SU-DHL-6 (cell line): ENCODE measurements at regions not wholly inside any gene's neighbourhood (a gene's known extent, or its start where the extent isn't known, plus 50 kb on each side); places are given as distances from the start of the nearest gene placed in this dataset.

Source experiments
- H2AFZ ChIP-seq: fragments of 200-600 bp; sonication (generic); 2 replicates; pipeline ENCODE4 v1.6.1; 2014; ENCODE audit warnings: low read depth, mild to moderate bottlenecking, moderate library complexity, mixed read lengths, antibody characterized with exemption, low read length; ENCODE audit not compliant: severe bottlenecking
- H3F3A ChIP-seq: fragments of 200-600 bp; shearing (Covaris generic); 2 replicates; pipeline ENCODE4 v1.6.0; 2016; ENCODE audit warnings: antibody characterized with exemption, mild to moderate bottlenecking; ENCODE audit not compliant: insufficient read depth
- H3K27ac ChIP-seq: fragments of 200-600 bp; sonication (generic); 2 replicates; pipeline ENCODE4 v1.5.1; 2016; ENCODE audit warnings: low read depth, mild to moderate bottlenecking, low read length, moderate library complexity, mixed read lengths
- H3K27me3 ChIP-seq: fragments of 200-600 bp; sonication (generic), shearing (Covaris generic); 2 replicates; pipeline ENCODE4 v1.6.0; 2014; ENCODE audit warnings: mild to moderate bottlenecking, low read length
- H3K36me3 ChIP-seq: fragments of 200-600 bp; sonication (generic); 2 replicates; pipeline ENCODE4 v1.6.1; 2014; ENCODE audit warnings: mild to moderate bottlenecking, low read length, mixed read lengths
- H3K4me2 ChIP-seq: fragments of 300-600, 200-600 bp; shearing (Covaris generic), sonication (generic); 2 replicates; pipeline ENCODE4 v1.6.0; 2014; ENCODE audit warnings: low read length, low read depth, mild to moderate bottlenecking; ENCODE audit not compliant: poor library complexity, severe bottlenecking
- H3K4me3 ChIP-seq: fragments of 200-600 bp; sonication (generic); 2 replicates; pipeline ENCODE4 v1.5.1; 2014; ENCODE audit warnings: antibody characterized with exemption, low read length, mild to moderate bottlenecking, mixed read lengths; ENCODE audit not compliant: insufficient read depth, poor library complexity, severe bottlenecking
- H3K79me2 ChIP-seq: fragments of 200-600 bp; sonication (generic); 2 replicates; pipeline ENCODE4 v1.6.1; 2014; ENCODE audit warnings: mild to moderate bottlenecking, low read length, moderate library complexity; ENCODE audit not compliant: insufficient read depth
- H3K9ac ChIP-seq: fragments of 200-600 bp; sonication (generic); 2 replicates; pipeline ENCODE4 v1.7.0; 2014; ENCODE audit warnings: mild to moderate bottlenecking, low read length
- H3K9me2 ChIP-seq: fragments of 200-600 bp; sonication (generic); replicated peaks from 2 replicates; pipeline ENCODE4 v1.6.1; 2014; ENCODE audit warnings: low read length; ENCODE audit not compliant: insufficient read depth
- H3K9me3 ChIP-seq: fragments of 200-600 bp; sonication (generic); 2 replicates; pipeline ENCODE4 v1.6.1; 2014; ENCODE audit warnings: low read length, mixed read lengths; ENCODE audit not compliant: insufficient read depth
- H4K20me1 ChIP-seq: fragments of 200-600 bp; sonication (generic); 2 replicates; pipeline ENCODE4 v1.6.1; 2014; ENCODE audit warnings: low read depth, mild to moderate bottlenecking, antibody characterized with exemption, low read length, moderate library complexity, mixed read lengths
- EZH2phosphoT487 ChIP-seq: fragments of 200-600 bp; sonication (generic), shearing (Covaris generic); conservative IDR thresholded peaks from 2 replicates; pipeline ENCODE4 v1.6.1; 2018; ENCODE audit warnings: mild to moderate bottlenecking, antibody characterized with exemption, low read length, moderate library complexity, mixed read lengths
- TF ChIP-seq, protein P1 (sequence below): fragments of 200-600 bp; sonication (generic); IDR thresholded peaks from one replicate; pipeline ENCODE4 v1.5.1; 2017; ENCODE audit warnings: antibody characterized with exemption, mild to moderate bottlenecking, low read length, moderate library complexity; ENCODE audit not compliant: insufficient read depth, poor library complexity, severe bottlenecking

DNA sequence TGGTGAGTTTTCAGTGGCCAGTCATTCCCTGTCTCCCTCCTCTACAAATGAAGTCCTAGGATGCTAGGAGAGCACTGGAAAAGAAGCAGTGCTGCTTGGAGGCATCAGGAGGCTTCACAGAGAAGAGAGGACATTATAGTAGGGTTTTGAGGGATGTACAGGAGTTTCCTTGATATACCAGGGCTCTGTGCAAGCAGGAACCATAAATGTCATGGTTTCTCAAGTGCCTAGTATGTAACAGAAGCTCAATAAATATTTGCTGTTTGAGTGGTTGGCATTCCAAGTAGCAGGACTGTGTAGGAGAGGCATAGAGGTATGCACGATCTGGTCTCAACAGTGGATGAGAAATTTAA lies 133.5 kb upstream of the WNT4 start:
- Histone ChIP-seq H3K27ac (no peak overlapping the region), H3K9ac (no peak overlapping the region), H3K27me3 (no peaks in the 10 kb centered on the region), H3K9me3 (no peaks in the 10 kb centered on the region), H2AFZ (no peak overlapping the region), H3K4me2 (no peak overlapping the region), H3K9me2 (no peaks in the 10 kb centered on the region), H3K4me3 (no peak overlapping the region), H4K20me1 (no peaks in the 10 kb centered on the region), H3K36me3 (no peaks in the 10 kb centered on the region), H3K79me2 (no peaks in the 10 kb centered on the region), H3F3A (no peaks in the 10 kb centered on the region)
- no peak for TF ChIP-seq EZH2phosphoT487
- TF ChIP-seq, protein P1, sequence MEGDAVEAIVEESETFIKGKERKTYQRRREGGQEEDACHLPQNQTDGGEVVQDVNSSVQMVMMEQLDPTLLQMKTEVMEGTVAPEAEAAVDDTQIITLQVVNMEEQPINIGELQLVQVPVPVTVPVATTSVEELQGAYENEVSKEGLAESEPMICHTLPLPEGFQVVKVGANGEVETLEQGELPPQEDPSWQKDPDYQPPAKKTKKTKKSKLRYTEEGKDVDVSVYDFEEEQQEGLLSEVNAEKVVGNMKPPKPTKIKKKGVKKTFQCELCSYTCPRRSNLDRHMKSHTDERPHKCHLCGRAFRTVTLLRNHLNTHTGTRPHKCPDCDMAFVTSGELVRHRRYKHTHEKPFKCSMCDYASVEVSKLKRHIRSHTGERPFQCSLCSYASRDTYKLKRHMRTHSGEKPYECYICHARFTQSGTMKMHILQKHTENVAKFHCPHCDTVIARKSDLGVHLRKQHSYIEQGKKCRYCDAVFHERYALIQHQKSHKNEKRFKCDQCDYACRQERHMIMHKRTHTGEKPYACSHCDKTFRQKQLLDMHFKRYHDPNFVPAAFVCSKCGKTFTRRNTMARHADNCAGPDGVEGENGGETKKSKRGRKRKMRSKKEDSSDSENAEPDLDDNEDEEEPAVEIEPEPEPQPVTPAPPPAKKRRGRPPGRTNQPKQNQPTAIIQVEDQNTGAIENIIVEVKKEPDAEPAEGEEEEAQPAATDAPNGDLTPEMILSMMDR, result no peak

DNA sequence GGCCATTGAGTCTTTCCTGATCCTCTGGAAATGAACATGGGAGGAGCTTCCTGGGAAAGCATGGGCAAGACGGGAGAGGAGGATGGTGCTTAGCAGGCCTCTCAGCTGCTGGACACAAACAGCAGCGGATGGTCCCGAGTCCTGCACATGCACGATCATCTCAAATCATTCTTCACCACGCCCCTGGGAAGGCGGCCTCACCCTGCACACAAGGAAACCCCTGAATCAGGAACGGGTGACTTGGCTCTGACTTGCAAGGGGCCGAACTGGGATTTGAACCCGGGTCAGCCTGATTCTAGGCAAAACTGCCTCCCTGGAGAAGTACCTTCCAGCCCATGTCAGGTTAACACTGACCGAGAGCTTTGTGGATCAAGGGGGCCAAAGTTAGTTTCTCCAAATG lies 134.8 kb upstream of the WNT4 start:
- no peaks in the 10 kb centered on the region for H3K27me3 ChIP-seq
- H3K9me2 ChIP-seq, result no peaks in the 10 kb centered on the region
- TF ChIP-seq, protein P1, result no peak
- TF ChIP-seq EZH2phosphoT487, result no peak
- no peaks in the 10 kb centered on the region for H3K79me2 ChIP-seq
- H3K9ac ChIP-seq, result no peak overlapping the region
- no peaks in the 10 kb centered on the region for H3K9me3 ChIP-seq
- H3F3A ChIP-seq, result no peaks in the 10 kb centered on the region
- H3K4me3 ChIP-seq, result no peak overlapping the region
- H3K27ac ChIP-seq, result no peak overlapping the region
- H3K4me2 ChIP-seq, result no peak overlapping the region
- H3K36me3 ChIP-seq, result no peaks in the 10 kb centered on the region
- H4K20me1 ChIP-seq, result no peaks in the 10 kb centered on the region
- no peak overlapping the region for H2AFZ ChIP-seq

DNA sequence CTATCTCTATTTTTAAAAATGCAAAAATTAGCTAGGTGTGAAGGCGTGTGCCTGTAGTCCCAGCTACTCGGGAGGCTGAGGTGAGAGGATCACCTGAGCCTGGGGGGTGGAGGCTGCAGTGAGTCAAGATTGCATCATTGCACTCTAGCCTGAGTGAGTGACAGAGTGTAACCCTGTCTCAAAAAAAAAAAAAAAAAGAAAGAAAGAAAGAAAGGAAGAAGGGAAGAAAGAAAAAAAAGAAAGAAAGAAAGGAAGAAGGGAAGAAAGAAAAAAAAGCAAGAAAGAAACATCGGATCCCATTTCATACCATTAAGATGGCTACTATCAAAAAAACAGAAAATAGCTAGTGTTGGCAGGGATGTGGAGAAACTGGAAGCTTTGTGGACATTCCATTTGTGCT lies 136.8 kb upstream of the WNT4 start:
- Histone ChIP-seq H3K79me2 (no peaks in the 10 kb centered on the region), H3K4me2 (no peak overlapping the region), H3K9me3 (no peaks in the 10 kb centered on the region), H3K27me3 (no peaks in the 10 kb centered on the region), H2AFZ (no peak overlapping the region), H3K36me3 (no peaks in the 10 kb centered on the region), H3K9ac (no peak overlapping the region), H4K20me1 (no peaks in the 10 kb centered on the region), H3K4me3 (no peak overlapping the region), H3K9me2 (no peaks in the 10 kb centered on the region), H3K27ac (no peak overlapping the region), H3F3A (no peaks in the 10 kb centered on the region)
- TF ChIP-seq, protein P1, result no peak
- TF ChIP-seq EZH2phosphoT487, result no peak

DNA sequence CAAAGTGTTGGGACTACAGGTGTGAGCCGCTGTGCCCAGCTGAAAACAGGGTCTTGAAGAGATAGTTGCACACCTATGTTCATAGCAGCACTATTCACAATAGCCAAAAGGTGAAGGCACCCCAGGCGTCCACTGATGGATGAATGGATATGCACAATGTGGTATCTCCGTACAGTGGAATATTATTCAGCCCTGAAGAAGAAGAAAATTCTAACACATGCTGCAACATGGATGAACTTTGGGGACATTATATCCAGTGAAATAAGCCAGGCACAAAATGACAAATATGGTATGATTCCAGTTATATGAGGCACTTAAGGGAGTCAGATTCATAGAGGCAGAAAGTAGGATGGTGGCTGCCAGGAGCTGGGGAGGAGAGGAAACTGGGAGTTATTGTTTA lies 137.6 kb upstream of the WNT4 start:
- Histone ChIP-seq H3K27ac (no peak overlapping the region), H3K4me3 (no peak overlapping the region), H3F3A (no peaks in the 10 kb centered on the region), H3K27me3 (no peaks in the 10 kb centered on the region), H2AFZ (no peak overlapping the region), H3K79me2 (no peaks in the 10 kb centered on the region), H3K9ac (no peak overlapping the region), H4K20me1 (no peaks in the 10 kb centered on the region), H3K9me3 (no peaks in the 10 kb centered on the region), H3K36me3 (no peaks in the 10 kb centered on the region), H3K4me2 (no peak overlapping the region), H3K9me2 (no peaks in the 10 kb centered on the region)
- TF ChIP-seq, protein P1, result no peak
- no peak for TF ChIP-seq EZH2phosphoT487
